Testis (tissue), 2 donors: ENCODE measurements at regions not wholly inside any gene's neighbourhood (a gene's known extent, or its start where the extent isn't known, plus 50 kb on each side); places are given as distances from the start of the nearest gene placed in this dataset.

ENCODE experiments used
- CTCF ChIP-seq, 3 experiments: fragments of 450-650 bp in 2 of 3; fragments of 200-600 bp in 1 of 3; sonication (generic) in 1 of 3; IDR thresholded peaks; one replicate each; pipeline ENCODE4 v1.5.1; 2016 to 2019; ENCODE audit warnings: antibody characterized with exemption in 3 of 3, mild to moderate bottlenecking in 2 of 3, moderate library complexity in 1 of 3
- POLR2A ChIP-seq: fragments of 450-650 bp; IDR thresholded peaks from one replicate; pipeline ENCODE4 v1.6.1; 2017; ENCODE audit warnings: antibody characterized with exemption, mild to moderate bottlenecking, moderate library complexity

GRCh38 chr4:185998791-185999190 lies 70.2 kb upstream of the TLR3 start:
- TF ChIP-seq CTCF (IDR thresholded peaks at IDR 0.05) = no peak
- TF ChIP-seq POLR2A = no peak
